ENCODE measurements at regions not wholly inside any gene's neighbourhood (a gene's known extent, or its start where the extent isn't known, plus 50 kb on each side); places are given as distances from the start of the nearest gene placed in this dataset.

DNA sequence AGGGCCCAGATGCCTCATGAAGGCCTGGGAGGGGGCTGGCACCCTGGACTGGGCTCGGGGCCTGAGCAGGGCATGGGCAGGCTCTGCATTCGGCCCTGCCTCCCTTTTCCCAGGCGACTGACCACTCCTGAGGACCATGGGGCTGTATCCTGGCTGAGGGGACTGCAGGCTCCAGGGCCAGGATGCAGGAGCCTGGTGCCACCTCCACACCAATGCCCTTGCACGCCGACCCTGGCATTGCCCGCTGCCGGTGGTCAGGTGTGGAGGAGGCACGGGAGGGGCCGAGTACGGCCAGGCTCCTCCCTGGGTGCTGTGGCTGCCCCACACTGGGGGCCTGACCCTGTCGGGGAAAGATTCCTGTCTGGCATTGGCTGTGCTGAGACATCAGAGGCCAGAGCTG, 128.9 kb downstream of the SIK1 start:
- TF ChIP-seq EZH2 (IDR thresholded peaks at IDR 0.05; ENCODE audit: insufficient read depth, poor library complexity, severe bottlenecking) (no peak), EZH2phosphoT487 (IDR thresholded peaks at IDR 0.05; ENCODE audit: insufficient read depth, low read depth) (no peak)
